ENCODE measurements at regions not wholly inside any gene's neighbourhood (a gene's known extent, or its start where the extent isn't known, plus 50 kb on each side); places are given as distances from the start of the nearest gene placed in this dataset.
A peak's percentile ranks its signal among the peaks of the same experiment; 100 is the strongest.

DNA sequence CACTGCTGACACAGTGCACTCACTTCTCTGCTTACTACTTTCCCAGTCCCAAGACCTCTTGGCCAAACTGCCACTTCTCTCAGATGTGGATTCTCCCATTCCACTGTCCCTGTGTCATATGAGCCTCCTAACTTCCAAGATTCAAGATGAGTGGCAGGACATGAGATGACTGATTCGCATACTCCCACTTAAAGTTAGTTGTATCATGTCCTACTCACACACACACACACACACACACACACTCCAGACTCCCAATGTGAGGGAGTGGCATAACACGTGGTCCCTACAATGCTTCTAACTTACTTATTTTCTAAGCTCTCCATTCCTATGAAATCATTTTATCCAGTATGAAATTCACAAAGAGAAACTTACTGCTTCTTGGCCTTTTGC is 67.0 kb upstream of the CAV2 start:
- no peaks in the 10 kb centered on the region for H3K27me3 ChIP-seq (replicated peaks; ENCODE audit: insufficient read depth)
- peaks cover 12 to 21% of the 10 kb centered on the region in 2 donors for H3K4me1 ChIP-seq (ENCODE audit: control insufficient read depth in 1 of 2, low read depth in 2 of 2)
- no peaks in the 10 kb centered on the region for H3K9me3 ChIP-seq
- no peak for ATAC-seq (ENCODE audit: insufficient number of reproducible peaks, low FRiP score, low read depth)
- H3K36me3 ChIP-seq, result no peaks in the 10 kb centered on the region
- TF ChIP-seq, protein P1, sequence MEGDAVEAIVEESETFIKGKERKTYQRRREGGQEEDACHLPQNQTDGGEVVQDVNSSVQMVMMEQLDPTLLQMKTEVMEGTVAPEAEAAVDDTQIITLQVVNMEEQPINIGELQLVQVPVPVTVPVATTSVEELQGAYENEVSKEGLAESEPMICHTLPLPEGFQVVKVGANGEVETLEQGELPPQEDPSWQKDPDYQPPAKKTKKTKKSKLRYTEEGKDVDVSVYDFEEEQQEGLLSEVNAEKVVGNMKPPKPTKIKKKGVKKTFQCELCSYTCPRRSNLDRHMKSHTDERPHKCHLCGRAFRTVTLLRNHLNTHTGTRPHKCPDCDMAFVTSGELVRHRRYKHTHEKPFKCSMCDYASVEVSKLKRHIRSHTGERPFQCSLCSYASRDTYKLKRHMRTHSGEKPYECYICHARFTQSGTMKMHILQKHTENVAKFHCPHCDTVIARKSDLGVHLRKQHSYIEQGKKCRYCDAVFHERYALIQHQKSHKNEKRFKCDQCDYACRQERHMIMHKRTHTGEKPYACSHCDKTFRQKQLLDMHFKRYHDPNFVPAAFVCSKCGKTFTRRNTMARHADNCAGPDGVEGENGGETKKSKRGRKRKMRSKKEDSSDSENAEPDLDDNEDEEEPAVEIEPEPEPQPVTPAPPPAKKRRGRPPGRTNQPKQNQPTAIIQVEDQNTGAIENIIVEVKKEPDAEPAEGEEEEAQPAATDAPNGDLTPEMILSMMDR (IDR thresholded peaks at IDR 0.05), result no peak
- H3K4me3 ChIP-seq, result no peak overlapping the region
- no peak overlapping the region for H3K27ac ChIP-seq
- DNase-seq (ENCODE audit: low spot score), result no peak

DNA sequence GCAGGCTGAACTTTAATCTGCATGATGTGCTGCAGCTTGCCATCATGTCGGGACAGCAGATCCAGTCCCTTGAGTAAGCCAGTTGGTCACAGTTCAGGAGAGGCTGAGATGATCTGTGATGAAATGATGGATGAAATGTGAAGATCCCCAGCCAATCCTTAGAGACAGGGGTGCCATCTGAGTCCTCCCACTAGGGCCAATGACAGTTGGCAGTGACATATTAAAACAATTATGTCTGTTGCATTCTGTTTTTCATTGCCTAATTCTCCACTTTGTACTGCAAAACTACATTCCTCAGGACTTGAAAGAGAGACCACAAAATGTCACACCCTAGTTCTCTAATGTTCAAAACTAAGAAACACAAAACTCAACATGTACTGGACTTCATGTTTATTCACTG is 66.3 kb upstream of the CAV2 start:
- H3K4me1 ChIP-seq (ENCODE audit: control insufficient read depth in 1 of 2, low read depth in 2 of 2), result peaks cover 12 to 20% of the 10 kb centered on the region in 2 donors
- ATAC-seq (ENCODE audit: insufficient number of reproducible peaks, low FRiP score, low read depth) (no peak), DNase-seq (ENCODE audit: low spot score) (no peak)
- H3K4me3 ChIP-seq, result no peak overlapping the region
- no peaks in the 10 kb centered on the region for H3K27me3 ChIP-seq (replicated peaks; ENCODE audit: insufficient read depth)
- TF ChIP-seq, protein P1 (IDR thresholded peaks at IDR 0.05), result no peak
- no peak overlapping the region for H3K27ac ChIP-seq
- H3K36me3 ChIP-seq, result no peaks in the 10 kb centered on the region
- no peaks in the 10 kb centered on the region for H3K9me3 ChIP-seq

DNA sequence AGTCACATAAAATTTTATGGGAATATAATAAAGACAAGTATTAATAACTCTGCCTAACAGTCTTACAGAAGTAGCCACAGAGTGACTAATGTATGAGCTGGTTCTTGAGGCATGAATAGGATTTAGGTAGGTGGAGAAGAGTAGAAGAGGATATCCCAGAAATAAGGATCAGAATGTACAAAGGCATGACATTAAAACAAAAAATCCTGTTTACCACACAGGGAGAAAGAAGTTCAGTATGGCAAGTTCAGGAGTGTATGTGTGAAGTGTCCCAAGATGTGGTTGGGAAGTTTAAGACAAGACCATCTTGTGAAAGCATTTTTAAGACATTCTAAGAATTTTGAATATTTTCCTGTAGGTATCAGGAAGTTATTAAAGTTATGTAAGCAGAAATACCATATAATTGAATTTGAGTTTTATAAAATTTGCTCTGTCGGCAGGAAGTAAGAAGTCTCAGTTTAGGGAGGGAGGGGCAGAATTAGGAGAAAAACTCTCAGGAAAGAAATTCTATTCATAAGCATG is 64.7 kb upstream of the CAV2 start:
- Histone ChIP-seq H3K4me3 (no peak overlapping the region), H3K36me3 (no peaks in the 10 kb centered on the region), H3K27ac (peak overlapping the region in 1 of 2 donors; percentile 48), H3K9me3 (no peaks in the 10 kb centered on the region), H3K27me3 (replicated peaks; ENCODE audit: insufficient read depth) (no peaks in the 10 kb centered on the region), H3K4me1 (ENCODE audit: control insufficient read depth in 1 of 2, low read depth in 2 of 2) (peaks cover 16 to 30% of the 10 kb centered on the region in 2 donors)
- TF ChIP-seq, protein P1 (IDR thresholded peaks at IDR 0.05), result no peak
- DNase-seq (ENCODE audit: low spot score), result no peak
- ATAC-seq (ENCODE audit: insufficient number of reproducible peaks, low FRiP score, low read depth), result no peak

DNA sequence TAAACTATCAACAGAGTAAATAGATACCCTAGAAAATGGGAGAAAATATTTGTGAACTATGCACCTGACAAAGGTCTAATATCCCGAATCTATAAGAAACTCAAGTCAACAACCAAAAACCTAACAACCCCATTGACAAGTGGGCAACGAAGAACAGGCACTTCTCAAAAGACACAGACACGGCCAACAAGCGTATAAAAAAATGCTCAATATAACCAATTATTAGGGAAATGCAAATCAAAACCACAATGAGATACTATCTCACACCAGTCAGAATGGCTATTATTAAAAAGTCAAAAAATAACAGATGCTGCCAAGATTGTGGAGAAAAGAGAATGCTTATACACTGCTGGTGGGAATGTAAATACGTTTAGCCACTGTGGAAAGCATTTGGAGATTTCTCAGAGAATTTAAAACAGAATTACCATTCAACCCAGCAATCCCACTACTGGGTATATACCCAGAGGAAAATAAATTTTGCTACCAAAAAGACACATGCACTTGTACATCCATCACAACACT is 63.2 kb upstream of the CAV2 start:
- Histone ChIP-seq H3K27me3 (replicated peaks; ENCODE audit: insufficient read depth) (no peaks in the 10 kb centered on the region), H3K36me3 (no peaks in the 10 kb centered on the region), H3K4me3 (no peak overlapping the region), H3K27ac (no peak overlapping the region), H3K9me3 (no peaks in the 10 kb centered on the region), H3K4me1 (ENCODE audit: control insufficient read depth in 1 of 2, low read depth in 2 of 2) (peaks cover 29 to 43% of the 10 kb centered on the region in 2 donors)
- DNase-seq (ENCODE audit: low spot score) (no peak), ATAC-seq (ENCODE audit: insufficient number of reproducible peaks, low FRiP score, low read depth) (no peak)
- TF ChIP-seq, protein P1 (IDR thresholded peaks at IDR 0.05), result no peak

DNA sequence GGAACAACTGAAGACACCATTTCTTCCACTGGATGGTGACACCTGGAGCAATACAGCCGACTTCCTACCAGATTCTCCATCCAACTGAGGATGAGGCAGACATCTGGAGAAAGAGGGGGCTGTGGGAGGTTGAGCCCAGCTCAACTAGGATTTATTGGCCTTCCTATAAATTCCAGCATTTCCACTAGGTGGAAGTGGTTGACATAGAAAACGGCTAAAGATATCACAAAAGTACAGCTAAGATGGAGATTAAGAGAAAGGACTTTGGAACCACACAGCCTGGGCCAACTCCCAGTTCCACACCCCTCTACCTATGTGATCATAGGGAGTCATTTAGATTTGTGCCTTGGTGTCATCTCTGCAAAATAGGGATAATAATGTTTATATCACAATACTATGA is 61.3 kb upstream of the CAV2 start:
- no peak overlapping the region for H3K4me3 ChIP-seq
- no peaks in the 10 kb centered on the region for H3K27me3 ChIP-seq (replicated peaks; ENCODE audit: insufficient read depth)
- ATAC-seq (ENCODE audit: insufficient number of reproducible peaks, low FRiP score, low read depth) (no peak), DNase-seq (ENCODE audit: low spot score) (no peak)
- peaks cover 42 to 62% of the 10 kb centered on the region in 2 donors for H3K4me1 ChIP-seq (ENCODE audit: control insufficient read depth in 1 of 2, low read depth in 2 of 2)
- H3K36me3 ChIP-seq, result no peaks in the 10 kb centered on the region
- H3K9me3 ChIP-seq, result no peaks in the 10 kb centered on the region
- peak overlapping the region in 1 of 2 donors; percentile 78 for H3K27ac ChIP-seq
- TF ChIP-seq, protein P1 (IDR thresholded peaks at IDR 0.05), result no peak
